ENCODE measurements at regions not wholly inside any gene's neighbourhood (a gene's known extent, or its start where the extent isn't known, plus 50 kb on each side); places are given as distances from the start of the nearest gene placed in this dataset.

GRCh38 chr11:116267146-116267545 is 505.6 kb downstream of the BUD13 start:
- TF ChIP-seq, protein P1, sequence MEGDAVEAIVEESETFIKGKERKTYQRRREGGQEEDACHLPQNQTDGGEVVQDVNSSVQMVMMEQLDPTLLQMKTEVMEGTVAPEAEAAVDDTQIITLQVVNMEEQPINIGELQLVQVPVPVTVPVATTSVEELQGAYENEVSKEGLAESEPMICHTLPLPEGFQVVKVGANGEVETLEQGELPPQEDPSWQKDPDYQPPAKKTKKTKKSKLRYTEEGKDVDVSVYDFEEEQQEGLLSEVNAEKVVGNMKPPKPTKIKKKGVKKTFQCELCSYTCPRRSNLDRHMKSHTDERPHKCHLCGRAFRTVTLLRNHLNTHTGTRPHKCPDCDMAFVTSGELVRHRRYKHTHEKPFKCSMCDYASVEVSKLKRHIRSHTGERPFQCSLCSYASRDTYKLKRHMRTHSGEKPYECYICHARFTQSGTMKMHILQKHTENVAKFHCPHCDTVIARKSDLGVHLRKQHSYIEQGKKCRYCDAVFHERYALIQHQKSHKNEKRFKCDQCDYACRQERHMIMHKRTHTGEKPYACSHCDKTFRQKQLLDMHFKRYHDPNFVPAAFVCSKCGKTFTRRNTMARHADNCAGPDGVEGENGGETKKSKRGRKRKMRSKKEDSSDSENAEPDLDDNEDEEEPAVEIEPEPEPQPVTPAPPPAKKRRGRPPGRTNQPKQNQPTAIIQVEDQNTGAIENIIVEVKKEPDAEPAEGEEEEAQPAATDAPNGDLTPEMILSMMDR (conservative IDR thresholded peaks at IDR 0.05; ENCODE audit: low read depth in 2 of 2), result no peak
- no peak for TF ChIP-seq POLR2AphosphoS5 (IDR thresholded peaks at IDR 0.05; ENCODE audit: low read depth)
- no peak for TF ChIP-seq ZNF462 (CRISPR knock-in tag; IDR thresholded peaks at IDR 0.05)
- TF ChIP-seq EZH2 (IDR thresholded peaks at IDR 0.05; ENCODE audit: low read depth, unreplicated experiment), result no peak
